Fibroblast of skin of left quadriceps (primary cell): ENCODE measurements at regions not wholly inside any gene's neighbourhood (a gene's known extent, or its start where the extent isn't known, plus 50 kb on each side); places are given as distances from the start of the nearest gene placed in this dataset.

Experiments
- DNase-seq, 2 experiments: peaks; one replicate each; pipeline ENCODE4 v3.0.0-alpha.2; 2013; ENCODE audit warnings: low read depth in 2 of 2

DNA sequence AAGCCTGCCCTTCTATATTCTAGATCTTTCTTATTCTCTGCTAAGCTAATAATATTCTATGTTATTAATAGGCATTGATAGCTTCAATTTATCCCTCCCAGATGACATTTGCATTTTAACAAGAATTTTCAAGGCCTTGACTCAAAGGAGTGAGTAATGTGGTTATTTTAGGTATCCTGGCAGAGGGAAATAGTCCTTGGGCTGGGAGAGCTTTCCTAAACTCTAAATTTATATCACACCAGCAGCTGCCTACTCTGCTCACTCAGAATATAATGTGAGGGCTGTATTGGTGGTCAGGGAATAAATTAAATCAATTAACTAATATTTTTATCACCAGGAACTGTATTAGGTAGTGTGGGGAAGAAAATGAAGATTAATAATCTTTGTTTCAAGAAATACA, 74.8 kb upstream of the ADAM23 start:
- no peak for DNase-seq

DNA sequence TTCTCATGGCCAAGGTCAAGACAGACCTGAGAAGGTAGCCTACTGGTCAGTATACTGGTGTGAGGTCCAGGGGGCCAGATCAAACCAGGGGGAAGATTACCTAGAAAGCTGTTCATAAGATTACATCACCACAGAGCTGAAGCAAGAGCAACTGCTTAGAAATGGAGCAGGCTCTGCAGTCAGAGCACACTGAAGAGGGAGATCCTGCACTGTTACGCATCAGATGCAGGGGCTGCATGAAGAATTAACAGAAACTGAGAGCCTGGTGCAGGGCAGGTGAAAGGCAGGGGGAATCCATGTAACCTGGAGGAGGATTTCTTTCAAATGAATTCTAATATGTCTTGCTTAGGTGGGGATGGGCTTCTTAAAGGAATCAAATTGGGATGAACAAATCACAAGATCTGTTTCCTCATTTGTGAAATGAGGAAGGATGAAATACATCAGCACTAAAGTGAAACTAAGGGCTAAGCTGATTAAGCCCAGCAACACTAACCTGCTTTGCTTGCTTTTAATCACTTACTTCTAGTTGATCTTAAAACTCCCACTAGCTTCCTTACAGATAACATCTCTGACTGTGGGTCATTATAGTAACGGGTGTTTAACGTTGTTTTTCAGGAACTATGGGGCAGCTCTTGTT, 74.3 kb upstream of the ADAM23 start:
- no peak for DNase-seq

DNA sequence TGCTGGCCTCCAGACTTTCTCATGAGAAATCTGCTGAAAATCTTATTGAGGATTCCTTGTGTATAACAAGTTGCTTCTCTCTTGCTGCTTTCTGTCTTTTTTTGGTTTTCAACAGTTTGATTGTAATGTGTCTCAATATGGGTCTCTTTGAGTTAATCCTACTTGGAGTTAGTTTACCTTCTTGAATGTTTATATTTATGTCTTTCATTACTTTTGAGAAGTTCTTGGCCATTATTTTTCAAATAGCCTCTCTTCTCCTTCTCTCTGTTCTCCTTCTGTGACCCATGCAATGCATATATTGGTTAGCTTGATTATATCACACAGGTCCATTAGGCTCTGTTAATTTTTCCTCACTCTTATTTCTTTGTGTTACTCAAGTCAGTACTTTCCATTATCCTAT, 67.4 kb upstream of the ADAM23 start:
- DNase-seq: no peak

DNA sequence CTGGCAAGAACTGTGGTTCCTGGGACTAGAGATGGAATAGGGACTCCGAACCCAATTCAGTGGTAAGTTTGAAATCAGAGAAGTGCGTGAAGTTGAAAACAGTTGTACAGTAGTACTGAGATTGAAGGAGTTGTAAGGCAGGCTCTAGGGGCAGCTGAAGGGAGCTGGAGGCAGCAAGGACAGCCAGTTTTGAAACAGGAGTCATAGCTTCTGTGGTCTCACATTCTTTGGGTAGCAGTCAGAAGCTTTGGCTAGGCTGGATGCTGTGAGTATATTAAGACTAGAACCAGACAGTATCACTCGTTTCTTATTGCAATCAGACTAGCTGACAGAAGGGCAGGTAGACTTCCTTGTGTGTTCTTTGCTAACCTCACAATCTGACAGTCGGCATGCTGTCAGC, 64.5 kb upstream of the ADAM23 start:
- no peak for DNase-seq

DNA sequence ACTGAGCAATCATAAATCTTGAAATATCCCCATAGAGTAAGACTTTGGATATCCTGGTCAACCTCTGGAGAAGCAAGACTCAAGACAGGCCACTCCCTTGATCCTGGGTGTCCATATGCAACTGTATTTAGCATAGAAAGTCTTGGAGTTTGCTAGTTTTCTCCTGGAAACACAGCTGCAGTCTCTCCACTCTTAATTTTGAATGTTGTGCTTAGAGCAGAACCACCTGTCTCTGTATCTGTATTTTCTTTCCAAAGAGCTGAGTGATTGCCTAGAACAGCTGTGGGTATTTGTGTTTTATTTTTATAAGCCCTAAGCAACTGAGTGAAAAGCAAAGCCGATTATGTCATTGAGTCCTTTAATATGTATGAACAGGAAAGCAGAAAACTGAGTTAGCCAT, 64.1 kb upstream of the ADAM23 start:
- no peak for DNase-seq

DNA sequence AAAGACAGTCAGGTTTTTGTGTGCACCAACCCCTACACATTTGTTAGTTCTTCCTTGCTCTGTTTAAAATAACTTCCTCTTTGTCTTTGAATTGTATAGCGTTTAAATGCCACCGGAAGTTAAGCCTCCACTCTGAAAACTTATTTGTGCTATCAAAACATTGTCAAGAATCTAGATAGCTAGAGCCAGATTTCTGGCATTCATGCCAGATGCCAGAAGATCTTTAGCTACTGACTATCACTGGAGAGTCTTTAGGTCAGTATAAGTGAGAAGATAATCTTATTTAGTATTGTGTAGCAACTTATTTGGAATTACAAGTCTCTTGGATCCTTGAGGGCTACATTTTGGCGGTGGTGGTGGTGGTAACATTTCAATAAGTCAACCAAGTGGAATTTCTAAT, 63.4 kb upstream of the ADAM23 start:
- no peak for DNase-seq

DNA sequence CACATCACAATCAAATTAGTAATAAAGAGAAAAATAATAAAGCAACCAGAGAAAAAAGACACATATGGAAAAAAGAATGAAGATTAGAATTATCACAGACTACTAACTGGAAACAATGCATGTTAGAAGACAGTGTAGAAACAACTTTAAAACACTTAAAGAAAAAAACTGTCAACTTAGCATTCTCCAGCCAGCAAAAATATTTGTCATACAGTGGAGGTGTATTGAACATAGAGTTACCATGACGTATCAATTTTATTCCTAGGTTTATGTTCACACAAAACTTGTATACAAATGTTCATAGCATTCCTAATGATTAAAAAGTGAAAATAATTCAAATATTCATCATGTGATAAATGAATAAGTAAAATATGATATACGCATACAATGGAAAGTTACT, 61.5 kb upstream of the ADAM23 start:
- no peak for DNase-seq

DNA sequence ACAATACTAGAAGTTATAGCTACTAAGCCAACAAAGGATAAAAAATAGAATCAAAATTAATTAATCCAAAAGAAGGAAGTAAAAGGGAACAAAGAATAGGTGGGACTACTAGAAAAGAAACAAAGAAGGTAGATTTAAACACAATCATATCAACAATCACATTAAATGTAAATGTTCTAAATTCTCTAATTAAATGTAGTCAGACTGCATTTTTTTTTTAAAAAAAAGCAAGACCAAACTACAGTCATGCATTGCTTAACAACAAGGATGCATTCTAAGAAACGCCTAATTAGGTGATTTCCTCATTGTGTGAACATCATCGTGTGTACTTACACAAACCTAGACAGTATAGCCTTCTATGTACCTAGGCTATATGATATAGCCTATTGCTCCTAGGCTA, 59.7 kb upstream of the ADAM23 start:
- no peak for DNase-seq

DNA sequence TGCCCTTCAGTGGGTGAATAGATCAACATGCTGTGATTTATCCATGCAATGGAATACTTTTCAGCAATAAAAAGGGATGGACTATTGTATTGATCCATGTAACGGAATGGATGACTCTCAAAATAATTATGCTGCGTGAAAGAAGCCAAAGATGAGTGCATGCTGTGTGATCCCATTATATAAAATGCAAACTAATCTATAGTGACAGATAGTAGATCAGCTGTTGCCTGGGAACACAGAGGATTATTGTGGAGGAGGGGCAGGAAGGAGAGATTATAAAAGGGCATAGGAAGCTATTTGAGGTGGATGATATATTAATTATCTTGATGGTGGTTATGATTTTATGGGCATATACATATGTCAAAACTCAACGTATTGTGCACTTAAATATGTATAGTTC, 55.5 kb upstream of the ADAM23 start:
- DNase-seq: no peak

DNA sequence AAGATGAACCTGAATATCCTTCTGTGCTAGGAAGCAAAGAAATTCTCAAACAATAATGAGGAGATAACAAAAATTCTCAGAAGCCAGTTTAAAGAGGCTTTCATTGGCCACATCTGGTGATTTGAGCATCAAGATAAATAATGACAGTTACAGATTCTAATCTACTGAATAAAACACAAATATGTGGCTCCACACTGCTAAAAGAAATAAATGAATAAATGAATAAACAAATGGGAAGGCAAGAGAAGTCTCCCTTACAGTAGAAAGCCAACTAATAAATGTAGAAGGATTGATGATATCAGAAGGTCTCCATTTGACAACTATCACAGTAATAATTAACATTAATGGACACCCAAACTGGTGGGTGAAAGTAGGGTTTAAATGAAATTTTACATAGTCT, 54.6 kb upstream of the ADAM23 start:
- DNase-seq: no peak

DNA sequence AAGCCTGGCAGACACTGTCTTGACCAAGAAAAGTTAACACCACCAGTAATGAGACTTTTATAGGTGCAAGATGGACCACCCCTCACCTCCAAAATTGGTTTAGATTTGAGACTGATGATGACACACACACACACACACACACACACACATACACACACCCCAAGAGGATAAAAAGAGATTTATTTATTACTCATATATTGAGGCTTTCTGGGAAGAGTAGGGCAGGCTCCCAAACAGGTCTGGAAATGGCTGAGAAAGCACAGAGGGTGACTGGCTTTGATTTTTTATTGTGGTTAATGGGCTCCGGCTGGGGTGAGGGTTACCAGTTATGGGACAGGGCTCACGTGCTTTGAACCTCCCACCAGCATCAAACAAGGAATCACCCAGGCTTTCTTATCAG, 54.2 kb upstream of the ADAM23 start:
- DNase-seq: no peak

DNA sequence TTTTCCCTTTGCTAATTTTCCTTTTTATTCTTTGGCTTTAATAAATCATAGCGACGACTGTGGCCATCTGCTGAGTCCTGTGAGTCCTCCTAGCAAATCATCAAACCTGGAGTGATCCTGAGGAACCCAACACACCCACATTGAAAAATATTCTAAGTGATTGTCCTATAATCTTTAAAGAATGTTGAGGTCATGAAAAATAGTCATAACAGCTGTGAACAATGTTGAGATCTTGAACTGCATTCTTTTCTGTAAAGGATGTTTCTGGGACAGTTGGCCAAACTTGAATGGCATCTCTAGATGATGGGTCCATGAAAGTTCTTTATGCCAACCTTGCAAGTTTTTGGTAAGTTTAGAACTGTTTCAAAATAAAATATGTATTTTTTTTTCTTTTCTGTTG, 53.2 kb upstream of the ADAM23 start:
- no peak for DNase-seq

DNA sequence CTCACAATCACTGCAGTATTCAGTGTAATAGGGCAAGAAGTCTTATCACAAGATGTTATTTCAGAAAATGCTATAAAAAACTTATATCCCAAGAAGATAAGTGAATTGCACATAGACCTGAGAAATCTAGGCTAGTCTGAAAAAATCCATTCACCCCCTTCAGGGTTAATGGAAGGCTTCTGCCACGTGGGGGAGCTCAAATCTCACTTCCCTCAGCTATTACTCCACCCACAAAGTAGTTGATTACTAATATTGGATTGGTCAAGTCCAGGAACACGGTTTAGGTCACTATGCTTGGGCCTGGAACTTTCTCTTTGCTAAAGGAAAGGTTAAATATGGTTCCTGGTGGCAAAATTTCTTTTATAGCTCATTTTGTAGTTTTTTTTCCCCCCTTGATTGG, 51.2 kb upstream of the ADAM23 start:
- DNase-seq: peak; percentile 5 to 17
